K562 (cell line): ENCODE measurements at regions not wholly inside any gene's neighbourhood (a gene's known extent, or its start where the extent isn't known, plus 50 kb on each side); places are given as distances from the start of the nearest gene placed in this dataset.

Experiments used
- ATAC-seq: fragments of 200-7000 bp; cut with Tn5 transposase; 3 replicates; pipeline ENCODE4 v1.9.1; 2020; ENCODE audit warnings: moderate library complexity
- BruUV-seq: library from RNA; stranded (reverse); fragments of 400-500 nt; replicated peaks from 2 replicates; lab custom pipeline; 2021; lab: Mats Ljungman, UMichigan
- CTCF ChIA-PET: fragments of 300-600 bp; formaldehyde crosslinking; extraction: SDS; loops from one replicate; lab custom pipeline; 2021; ENCODE audit warnings: low intra/inter-chr PET ratio; lab: Yijun Ruan, JAX
- POLR2A ChIA-PET: fragments of 300-600, 350-650 bp; sonication (Branson Sonifier 250); formaldehyde crosslinking; extraction: SDS; loops from one replicate; lab custom pipeline; 2021; ENCODE audit warnings: antibody characterized with exemption, inconsistent platforms; lab: Yijun Ruan, JAX
- DNase-seq, 4 experiments: peaks; one replicate each; pipeline versions ENCODE4 v3.0.0 to v3.0.0-alpha.2; 2011 to 2018; ENCODE audit warnings: low spot score in 3 of 4, mixed read lengths in 3 of 4; ENCODE audit errors: extremely low read depth in 1 of 4
- FAIRE-seq: peaks from 2 replicates; lab custom pipeline; 2011; peaks lifted over from hg19 to GRCh38; lab: Jason Lieb, UNC
- H2AFZ ChIP-seq: 2 replicates; pipeline ENCODE4 v1.6.0; 2011; ENCODE audit warnings: low read depth, low read length, control low read depth, inconsistent platforms
- H3K27ac ChIP-seq: fragments of 200-600 bp; 3 replicates; pipeline ENCODE4 v1.8.0; 2011; ENCODE audit warnings: low read depth, mild to moderate bottlenecking, control low read depth, inconsistent platforms, low read length, moderate library complexity, mixed read lengths; ENCODE audit errors: extremely low read depth
- H3K27me3 ChIP-seq, 2 experiments: fragments of 300-600 bp in 1 of 2; 2 replicates in 1 of 2; 3 replicates in 1 of 2; pipeline versions ENCODE4 v1.6.0 to v1.8.0; 2011; ENCODE audit warnings: inconsistent platforms in 2 of 2, low read length in 2 of 2, mild to moderate bottlenecking in 1 of 2, mixed read lengths in 1 of 2, moderate library complexity in 1 of 2; ENCODE audit not compliant: control insufficient read depth in 2 of 2, insufficient read depth in 2 of 2
- H3K36me3 ChIP-seq: fragments of 300-600 bp; 3 replicates; pipeline ENCODE4 v1.8.0; 2011; ENCODE audit warnings: mild to moderate bottlenecking, low read length, inconsistent platforms; ENCODE audit not compliant: control insufficient read depth, insufficient read depth
- H3K4me1 ChIP-seq, 2 experiments: fragments of 200-600 bp in 1 of 2; replicated peaks in 1 of 2; 2 replicates in 1 of 2; 3 replicates in 1 of 2; pipeline versions ENCODE4 v1.5.1 to v1.8.0; 2011; ENCODE audit warnings: inconsistent platforms in 2 of 2, low read length in 2 of 2, mild to moderate bottlenecking in 1 of 2, mixed read lengths in 1 of 2, moderate library complexity in 1 of 2; ENCODE audit not compliant: control insufficient read depth in 2 of 2, insufficient read depth in 2 of 2
- H3K4me2 ChIP-seq: 2 replicates; pipeline ENCODE4 v1.6.1; 2011; ENCODE audit warnings: low read length, control low read depth, inconsistent platforms, mixed read lengths; ENCODE audit not compliant: insufficient read depth
- H3K4me3 ChIP-seq: fragments of 200-600 bp; sonication (generic), shearing (Covaris generic); 2 replicates; pipeline ENCODE4 v1.5.1; 2016; ENCODE audit warnings: control low read depth, inconsistent platforms
- H3K79me2 ChIP-seq: fragments of 200-600 bp; 3 replicates; pipeline ENCODE4 v1.8.0; 2011; ENCODE audit warnings: low read length, inconsistent platforms; ENCODE audit not compliant: control insufficient read depth, insufficient read depth
- H3K9ac ChIP-seq, 2 experiments: 2 replicates each; pipeline versions ENCODE4 v1.6.0 to v1.6.1; 2011; ENCODE audit warnings: low read depth in 2 of 2, low read length in 2 of 2, control low read depth in 1 of 2, inconsistent platforms in 1 of 2, mild to moderate bottlenecking in 1 of 2, mixed read lengths in 1 of 2; ENCODE audit not compliant: insufficient read depth in 1 of 2
- H3K9me1 ChIP-seq: one replicate; pipeline ENCODE4 v1.6.0; 2011; ENCODE audit warnings: inconsistent platforms, mild to moderate bottlenecking, low read length, moderate library complexity; ENCODE audit not compliant: control insufficient read depth, insufficient read depth
- H3K9me3 ChIP-seq: replicated peaks from 2 replicates; pipeline ENCODE4 v1.5.1; 2011; ENCODE audit warnings: low read depth, low read length, inconsistent platforms; ENCODE audit not compliant: control insufficient read depth, insufficient read depth
- H4K20me1 ChIP-seq: replicated peaks from 2 replicates; pipeline ENCODE4 v1.6.1; 2011; ENCODE audit warnings: low read length, inconsistent platforms, mixed read lengths; ENCODE audit not compliant: control insufficient read depth, insufficient read depth
- CSDE1 ChIP-seq, 2 experiments: fragments of 450-650 bp; IDR thresholded peaks; 2 replicates each; pipeline ENCODE4 v1.6.1; 2016; ENCODE audit warnings: mild to moderate bottlenecking in 1 of 2
- DIDO1 ChIP-seq: fragments of 450-650 bp; IDR thresholded peaks from 2 replicates; pipeline ENCODE4 v1.6.1; 2016; ENCODE audit warnings: low read depth, missing biosample characterization, missing genetic modification characterization
- DPF2 ChIP-seq: fragments of 450-650 bp; IDR thresholded peaks from 2 replicates; pipeline ENCODE4 v1.6.1; 2016
- GABPA ChIP-seq: fragments of 200-800 bp; sonication (Bioruptor generic); conservative IDR thresholded peaks from 2 replicates; pipeline ENCODE4 v1.6.1; 2016; ENCODE audit warnings: low read depth, missing genetic modification characterization, missing compliant biosample characterization
- HLTF ChIP-seq: fragments of 450-650 bp; IDR thresholded peaks from 2 replicates; pipeline ENCODE4 v1.6.1; 2016
- HNRNPUL1 ChIP-seq: fragments of 200-400 bp; formaldehyde crosslinking; IDR thresholded peaks from 2 replicates; pipeline ENCODE4 v1.6.1; 2017; ENCODE audit warnings: low read length
- NR2C2 ChIP-seq, 2 experiments: fragments of 200-800 bp in 1 of 2; sonication (Bioruptor generic) in 1 of 2; sonication (generic) in 1 of 2; formaldehyde crosslinking in 1 of 2; IDR thresholded peaks; 2 replicates each; pipeline versions ENCODE4 v1.6.1 to v1.8.0; 2016 to 2022; ENCODE audit warnings: mild to moderate bottlenecking in 1 of 2, missing compliant biosample characterization in 1 of 2, missing genetic modification characterization in 1 of 2, missing genetic modification reagents in 1 of 2
- RBM34 ChIP-seq: fragments of 200-400 bp; formaldehyde crosslinking; IDR thresholded peaks from 2 replicates; pipeline ENCODE4 v1.6.1; 2018; ENCODE audit warnings: low read length, borderline replicate concordance; ENCODE audit not compliant: insufficient read depth
- REST ChIP-seq, 2 experiments: fragments of 450-650 bp; formaldehyde crosslinking in 1 of 2; IDR thresholded peaks; 2 replicates each; pipeline versions ENCODE4 v1.4.0 to v1.6.1; 2014 to 2020; ENCODE audit warnings: mild to moderate bottlenecking in 2 of 2, borderline replicate concordance in 1 of 2, low read depth in 1 of 2
- SRSF7 ChIP-seq: fragments of 200-400 bp; formaldehyde crosslinking; optimal IDR thresholded peaks from 2 replicates; pipeline ENCODE3; 2017; ENCODE audit warnings: mild to moderate bottlenecking, low read depth, low read length
- TCF3 ChIP-seq: sonication (generic); formaldehyde crosslinking; IDR thresholded peaks from 2 replicates; pipeline ENCODE4 v1.4.0; 2020; ENCODE audit warnings: mild to moderate bottlenecking, missing genetic modification reagents
- ZNF140 ChIP-seq: fragments of 250-450 bp; sonication (Bioruptor Pico); IDR thresholded peaks from 2 replicates; pipeline ENCODE4 v1.8.0; 2021; ENCODE audit warnings: moderate library complexity, mild to moderate bottlenecking, inconsistent platforms
- ZNF3 ChIP-seq: fragments of 250-450 bp; sonication (Bioruptor Pico); IDR thresholded peaks from 2 replicates; pipeline ENCODE4 v1.5.0; 2021; ENCODE audit warnings: mild to moderate bottlenecking, moderate library complexity
- WGBS: fragments of 100-300 bp; shearing (Covaris generic); methylation state at CpG from one replicate; pipeline ENCODE4 v1.1.6; 2016; ENCODE audit warnings: low coverage, mixed read lengths; ENCODE audit not compliant: insufficient coverage; ENCODE audit errors: missing lambda C conversion rate; 5-methylcytosine and 5-hydroxymethylcytosine counted together
- in situ Hi-C: fragments of 300-500 bp; cut with MboI; formaldehyde crosslinking; loops from 4 replicates; pipeline ENCODE4 v1.15.0; 2018; ENCODE audit warnings: inconsistent platforms, mixed read lengths
- intact Hi-C: fragments of 100-400 bp; cut with micrococcal nuclease; formaldehyde crosslinking; loops from 2 replicates; pipeline ENCODE4 v1.14.2; 2022

GRCh38 chr12:78414071-78414470 is 450.5 kb upstream of the SYT1 start:
- FAIRE-seq (no peak), DNase-seq (no peak)
- intact Hi-C loops = no loop called here
- WGBS = 0% methylated on average over 1 of the region's 1 CpG
- Histone ChIP-seq H3K9me1 (no peaks in the 10 kb centered on the region), H4K20me1 (no peaks in the 10 kb centered on the region), H3K9me3 (no peaks in the 10 kb centered on the region), H3K9ac (no peak overlapping the region), H3K27ac (no peak overlapping the region), H3K27me3 (no peaks in the 10 kb centered on the region), H3K36me3 (no peaks in the 10 kb centered on the region)
- TF ChIP-seq HNRNPUL1 = no peak
- TF ChIP-seq ZNF140 (CRISPR knock-in tag) = no peak
- no peak for TF ChIP-seq RBM34
- TF ChIP-seq NR2C2 (CRISPR knock-in tag; IDR thresholded peaks at IDR 0.05) = no peak
- TF ChIP-seq NR2C2 (tag; IDR thresholded peaks at IDR 0.05) = no peak
- no peak for TF ChIP-seq ZNF3 (CRISPR knock-in tag)
- TF ChIP-seq DPF2 = no peak
- TF ChIP-seq DIDO1 (tag) = no peak
- TF ChIP-seq SRSF7 = no peak
- TF ChIP-seq HLTF = no peak
- no peak for TF ChIP-seq GABPA
- TF ChIP-seq CSDE1 (IDR thresholded peaks at IDR 0.05) = no peak
- TF ChIP-seq TCF3 (CRISPR knock-in tag) = no peak
- no peak for TF ChIP-seq REST (IDR thresholded peaks at IDR 0.05; ENCODE audit: borderline replicate concordance)
- TF ChIP-seq REST (CRISPR knock-in tag; IDR thresholded peaks at IDR 0.05; ENCODE audit: low read depth) = no peak
- TF ChIP-seq, all 486 proteins: peak for 0
- H3K4me2 ChIP-seq = no peak overlapping the region
- ATAC-seq = no peak
- H2AFZ ChIP-seq = no peak overlapping the region
- in situ Hi-C loops = no loop called here
- no TSS peak for BruUV-seq
- no peak overlapping the region for H3K4me3 ChIP-seq
- no peaks in the 10 kb centered on the region for H3K4me1 ChIP-seq
- H3K79me2 ChIP-seq = no peaks in the 10 kb centered on the region
- ChIA-PET CTCF (no interaction called here), POLR2A (interaction anchor here (0.6 kb wide), 1 partner anchor 85 kb away, joined by 3 read pairs; no protein-coding TSS in a partner anchor)
